DMS 273 (cell line): ENCODE measurements at regions not wholly inside any gene's neighbourhood (a gene's known extent, or its start where the extent isn't known, plus 50 kb on each side); places are given as distances from the start of the nearest gene placed in this dataset.
"Not testable (repeated sequence)": the region's sequence is repeated elsewhere in the genome, so short reads cannot be mapped to it uniquely, and the experiment has no call there.

Experiments used
- DNase-seq: peaks from one replicate; lab custom pipeline; 2025; ENCODE audit not compliant: unreplicated experiment; lab: John Stamatoyannopoulos, UW

DNA sequence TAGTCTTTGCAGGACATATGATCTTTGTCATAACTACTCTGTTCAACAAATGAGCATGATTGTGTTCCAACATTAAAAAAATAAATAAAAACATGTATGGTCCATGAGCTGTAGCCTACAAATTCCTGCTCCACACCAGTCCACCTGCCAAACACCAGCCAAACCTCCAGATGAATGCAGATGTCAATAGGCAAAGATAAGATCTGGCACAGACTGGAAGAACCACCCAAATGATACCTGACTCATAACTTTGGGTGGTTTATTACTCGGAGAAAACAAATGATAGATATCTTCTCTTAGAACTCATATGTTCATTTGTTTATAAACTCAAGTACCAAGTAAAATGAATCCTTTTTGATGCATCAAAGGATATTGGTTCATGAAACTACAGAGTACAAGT is 425.1 kb downstream of the GBA3 start:
- no peak for DNase-seq

DNA sequence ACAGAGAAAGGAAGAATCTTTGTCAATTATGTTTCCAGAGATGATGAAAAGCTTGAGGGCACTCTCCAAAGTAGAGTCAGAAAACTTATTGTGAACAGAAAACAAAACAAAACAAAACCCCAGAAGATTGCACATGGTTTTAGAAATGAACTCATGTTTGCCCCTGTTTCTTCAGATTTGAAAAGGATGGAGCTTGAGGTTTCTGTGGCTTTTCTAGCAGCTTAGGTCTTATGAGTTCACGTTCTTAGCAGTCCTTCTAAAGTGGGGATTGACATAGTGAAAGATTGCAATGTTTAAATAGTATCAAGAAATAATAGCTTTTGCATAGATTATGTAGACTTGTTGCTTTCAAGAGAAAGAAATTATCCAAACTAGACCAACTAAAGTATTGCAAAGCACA is 421.8 kb downstream of the GBA3 start:
- no peak for DNase-seq

- no peak for DNase-seq
Measured at GRCh38 chr4:23113104-23113503, 420.4 kb downstream of the GBA3 start.

GRCh38 chr4:23106516-23106915 is 413.8 kb downstream of the GBA3 start:
- DNase-seq: no peak

GRCh38 chr4:23105759-23106370 is 413.1 kb downstream of the GBA3 start:
- no peak for DNase-seq

DNA sequence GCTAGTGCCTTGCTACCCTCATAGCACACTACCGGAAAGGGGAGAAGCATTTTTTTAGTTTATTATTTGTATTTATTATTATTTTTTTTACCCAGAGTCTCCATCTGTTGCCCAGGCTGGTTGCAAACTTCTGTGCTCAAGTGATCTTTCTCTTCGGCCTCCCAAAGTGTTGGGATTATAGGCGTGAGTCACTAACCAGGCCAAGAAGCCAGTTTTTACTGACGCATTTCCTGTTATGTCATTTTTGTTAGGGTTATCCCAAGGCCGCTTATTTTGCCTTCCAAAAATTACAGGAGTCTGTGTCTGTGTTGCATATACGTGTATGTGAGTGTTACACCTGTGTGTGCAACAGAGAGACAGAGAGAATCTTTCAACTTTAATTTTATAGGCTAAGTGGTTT is 404.5 kb downstream of the GBA3 start:
- DNase-seq: no peak

- DNase-seq: no peak
Measured at GRCh38 chr4:23091711-23092110, 399.0 kb downstream of the GBA3 start.

- no peak for DNase-seq
Measured at GRCh38 chr4:23085249-23085568, 392.5 kb downstream of the GBA3 start.

GRCh38 chr4:23084559-23085248 is 392.0 kb downstream of the GBA3 start:
- DNase-seq: no peak

GRCh38 chr4:23083391-23083790 is 390.7 kb downstream of the GBA3 start:
- no peak for DNase-seq

DNA sequence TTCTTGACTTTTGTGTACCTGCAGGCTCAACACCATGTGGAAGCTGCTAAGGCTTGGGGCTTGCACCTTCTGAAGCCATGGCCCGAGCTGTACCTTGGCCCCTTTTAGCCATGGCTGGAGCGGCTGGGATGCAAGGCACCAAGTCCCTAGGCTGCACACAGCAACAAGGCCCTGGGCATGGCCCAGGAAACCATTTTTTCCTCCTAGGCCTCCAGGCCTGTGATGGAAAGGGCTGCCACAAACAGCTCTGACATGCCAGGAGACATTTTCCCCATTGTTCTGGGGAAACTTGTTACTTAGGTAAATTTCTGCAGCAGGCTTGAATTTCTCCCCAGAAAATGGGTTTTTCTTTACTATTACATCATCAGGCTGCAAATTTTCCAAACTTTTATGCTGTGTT is 387.4 kb downstream of the GBA3 start:
- DNase-seq: not testable (repeated sequence)

GRCh38 chr4:23070848-23071570 is 378.3 kb downstream of the GBA3 start:
- no peak for DNase-seq

DNA sequence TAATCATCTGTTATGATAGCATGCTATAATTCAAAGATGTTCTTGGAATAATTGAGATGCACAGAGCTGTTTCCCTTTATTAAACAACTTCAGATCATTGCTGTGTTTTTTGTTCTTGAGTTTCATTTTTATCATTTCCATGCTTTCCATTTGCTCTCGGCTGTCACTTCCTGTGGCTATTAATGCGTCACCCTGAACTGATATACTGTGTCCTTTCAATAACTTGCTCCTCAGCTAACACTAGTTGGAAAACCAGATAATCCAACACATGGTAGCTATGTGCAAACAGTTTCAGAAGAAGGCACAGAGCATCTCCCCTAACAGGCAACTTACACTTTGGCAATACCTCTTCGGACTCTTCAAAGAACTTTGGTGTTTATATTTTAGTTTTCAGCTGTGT is 376.0 kb downstream of the GBA3 start:
- DNase-seq: no peak

DNA sequence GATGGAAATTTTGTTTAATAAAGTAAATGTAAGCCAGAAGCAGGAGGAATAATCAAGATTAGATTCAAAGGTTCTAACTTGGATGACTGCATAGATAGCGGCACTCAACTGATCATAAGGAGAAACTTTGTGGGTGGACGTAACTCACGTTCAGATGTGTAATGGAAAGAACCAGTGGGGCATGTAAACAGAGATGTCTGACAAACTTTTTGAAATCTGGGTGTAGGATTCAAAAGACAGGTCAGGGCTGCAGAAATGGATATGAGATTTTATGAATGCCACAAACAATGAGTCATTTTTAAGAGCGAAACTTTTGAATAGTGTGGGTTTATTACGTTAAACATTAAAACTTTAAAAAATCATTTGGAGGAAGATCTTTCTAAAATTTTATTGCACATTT is 375.6 kb downstream of the GBA3 start:
- no peak for DNase-seq

GRCh38 chr4:23062188-23062587 is 369.5 kb downstream of the GBA3 start:
- no peak for DNase-seq

- no peak for DNase-seq
Measured at GRCh38 chr4:23061431-23061830, 368.7 kb downstream of the GBA3 start.

DNA sequence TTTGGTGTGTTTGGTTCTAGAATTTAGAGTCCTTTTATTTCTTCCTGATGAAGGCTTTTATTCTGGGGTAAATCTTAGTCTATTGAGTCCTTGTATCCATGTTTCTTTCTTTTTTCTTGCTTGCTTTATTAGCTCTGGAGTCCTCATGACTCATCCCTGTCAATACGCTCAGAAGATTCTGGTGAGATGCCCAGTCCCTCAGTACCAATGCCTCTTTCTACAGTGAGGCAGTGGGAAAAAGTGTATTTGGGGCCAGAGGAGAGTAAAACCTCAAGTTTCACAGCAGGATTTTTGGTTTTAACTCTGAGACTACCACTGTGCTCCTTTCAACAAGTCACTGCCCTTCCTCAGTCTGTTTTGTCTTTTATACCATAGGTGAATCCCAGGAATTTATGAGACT is 368.0 kb downstream of the GBA3 start:
- DNase-seq: no peak

- peak; percentile 10 for DNase-seq
Measured at GRCh38 chr4:23058165-23058776, 365.5 kb downstream of the GBA3 start.

GRCh38 chr4:23041501-23041900 is 348.8 kb downstream of the GBA3 start:
- DNase-seq: no peak

GRCh38 chr4:23040539-23040938 is 347.8 kb downstream of the GBA3 start:
- DNase-seq: no peak

- DNase-seq: no peak
Measured at GRCh38 chr4:23039818-23040217, 347.1 kb downstream of the GBA3 start.
